ENCODE measurements at regions not wholly inside any gene's neighbourhood (a gene's known extent, or its start where the extent isn't known, plus 50 kb on each side); places are given as distances from the start of the nearest gene placed in this dataset.

DNA sequence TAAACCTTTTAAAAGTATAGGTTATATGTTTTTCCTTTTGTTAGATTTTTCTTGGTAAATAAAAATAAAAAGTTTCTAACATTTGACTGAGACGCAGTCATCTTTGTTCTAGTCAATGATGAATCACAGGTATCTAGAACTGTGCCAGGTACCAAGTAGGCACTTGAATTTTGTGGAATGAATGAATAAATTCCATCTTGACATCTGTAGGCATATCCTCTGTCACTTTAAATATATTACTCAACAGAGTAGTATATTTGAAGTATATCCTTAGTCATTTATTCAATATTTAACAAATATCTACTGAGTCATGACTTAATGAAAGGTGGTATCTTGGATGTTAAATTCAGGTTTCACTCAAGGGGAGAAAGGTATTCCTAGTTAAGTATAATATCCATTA is 828.4 kb downstream of the TUSC7 start:
- Histone ChIP-seq H3K27ac (no peak overlapping the region), H3K4me3 (no peak overlapping the region)
- TF ChIP-seq, protein P1, sequence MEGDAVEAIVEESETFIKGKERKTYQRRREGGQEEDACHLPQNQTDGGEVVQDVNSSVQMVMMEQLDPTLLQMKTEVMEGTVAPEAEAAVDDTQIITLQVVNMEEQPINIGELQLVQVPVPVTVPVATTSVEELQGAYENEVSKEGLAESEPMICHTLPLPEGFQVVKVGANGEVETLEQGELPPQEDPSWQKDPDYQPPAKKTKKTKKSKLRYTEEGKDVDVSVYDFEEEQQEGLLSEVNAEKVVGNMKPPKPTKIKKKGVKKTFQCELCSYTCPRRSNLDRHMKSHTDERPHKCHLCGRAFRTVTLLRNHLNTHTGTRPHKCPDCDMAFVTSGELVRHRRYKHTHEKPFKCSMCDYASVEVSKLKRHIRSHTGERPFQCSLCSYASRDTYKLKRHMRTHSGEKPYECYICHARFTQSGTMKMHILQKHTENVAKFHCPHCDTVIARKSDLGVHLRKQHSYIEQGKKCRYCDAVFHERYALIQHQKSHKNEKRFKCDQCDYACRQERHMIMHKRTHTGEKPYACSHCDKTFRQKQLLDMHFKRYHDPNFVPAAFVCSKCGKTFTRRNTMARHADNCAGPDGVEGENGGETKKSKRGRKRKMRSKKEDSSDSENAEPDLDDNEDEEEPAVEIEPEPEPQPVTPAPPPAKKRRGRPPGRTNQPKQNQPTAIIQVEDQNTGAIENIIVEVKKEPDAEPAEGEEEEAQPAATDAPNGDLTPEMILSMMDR (IDR thresholded peaks at IDR 0.05): no peak
- DNase-seq (ENCODE audit: low spot score): no peak

DNA sequence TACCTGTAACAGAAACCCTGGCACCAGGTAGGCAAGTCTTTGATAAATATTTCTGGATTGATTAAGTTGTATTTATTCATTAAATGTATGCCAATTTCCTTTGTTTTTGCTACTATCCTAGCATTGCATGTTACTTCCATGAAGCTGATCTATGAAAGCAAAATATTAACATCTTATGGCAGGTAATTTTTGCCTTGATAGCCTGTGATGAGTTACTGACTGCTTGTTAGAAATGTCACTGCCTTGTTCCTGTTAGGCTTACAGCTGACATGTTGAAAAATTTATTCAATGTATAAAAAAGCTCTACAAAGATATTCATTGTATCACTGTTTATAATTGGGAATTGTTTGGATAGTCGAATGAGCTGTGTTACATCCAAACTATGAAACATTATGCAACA is 830.1 kb downstream of the TUSC7 start:
- DNase-seq (ENCODE audit: low spot score): no peak
- TF ChIP-seq, protein P1 (IDR thresholded peaks at IDR 0.05): no peak
- no peak overlapping the region for H3K4me3 ChIP-seq

DNA sequence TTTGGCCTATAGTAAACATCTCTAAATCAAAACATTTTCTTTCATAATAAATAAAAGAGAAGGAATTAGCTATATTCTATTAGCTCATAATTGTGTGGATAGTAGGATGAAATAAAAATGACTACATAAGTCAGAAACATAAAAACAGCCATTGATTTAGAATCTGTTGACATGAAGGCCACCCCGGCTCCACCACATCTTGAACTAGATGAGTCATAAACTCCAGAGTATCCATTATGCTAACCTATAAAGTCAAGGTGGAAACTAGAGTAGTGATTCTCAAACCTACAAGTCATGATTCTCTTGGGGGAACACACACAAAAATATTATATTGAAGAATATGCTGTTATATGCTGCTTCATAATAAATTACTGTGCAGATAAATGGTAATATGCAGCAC is 831.0 kb downstream of the TUSC7 start:
- Histone ChIP-seq H3K4me3 (no peak overlapping the region), H3K27ac (no peak overlapping the region)
- no peak for DNase-seq (ENCODE audit: low spot score)
- TF ChIP-seq, protein P1 (IDR thresholded peaks at IDR 0.05): no peak

More for the DNA sequence above, 830.1 kb downstream of the TUSC7 start:
- no peak overlapping the region for H3K27ac ChIP-seq

DNA sequence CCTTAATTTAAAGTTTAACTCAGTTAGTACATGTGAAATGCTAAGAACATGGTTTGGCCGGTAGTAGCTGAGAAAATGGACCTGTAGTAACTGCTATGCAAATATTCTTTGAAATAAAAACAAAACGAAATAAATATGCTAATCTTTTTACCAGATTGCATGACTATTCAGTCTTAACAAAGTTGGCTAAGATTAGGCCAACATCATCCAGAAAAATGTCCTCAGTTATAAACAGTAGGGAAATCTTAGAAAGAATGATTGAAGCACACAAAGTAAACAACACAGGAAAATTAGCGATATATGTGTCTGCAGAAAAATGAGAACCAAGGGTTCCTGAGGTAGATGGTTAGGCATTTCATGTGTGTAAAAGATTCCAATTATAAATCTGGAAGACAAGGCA is 832.1 kb downstream of the TUSC7 start:
- H3K27ac ChIP-seq: no peak overlapping the region
- TF ChIP-seq, protein P1 (IDR thresholded peaks at IDR 0.05): no peak
- no peak for DNase-seq (ENCODE audit: low spot score)
- H3K4me3 ChIP-seq: no peak overlapping the region

DNA sequence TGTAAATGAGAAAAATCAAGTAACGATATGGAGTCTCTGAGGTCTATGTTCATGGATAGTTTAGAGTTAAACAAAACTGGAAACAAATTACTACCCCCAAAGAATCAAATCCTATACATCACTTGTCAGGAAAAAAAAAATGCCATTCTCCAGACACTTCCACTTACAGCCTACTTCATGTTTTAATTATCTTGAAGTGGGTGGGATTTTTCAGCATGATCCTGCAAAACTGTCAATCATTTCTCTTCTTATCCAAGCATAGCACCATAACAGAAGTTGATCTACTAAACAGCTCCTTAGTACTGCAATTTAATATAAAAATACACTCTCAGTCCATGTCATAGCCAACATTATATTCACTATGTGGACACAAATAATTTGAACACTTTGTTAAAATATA is 833.9 kb downstream of the TUSC7 start:
- no peak overlapping the region for H3K27ac ChIP-seq
- no peak for DNase-seq (ENCODE audit: low spot score)
- no peak overlapping the region for H3K4me3 ChIP-seq
- TF ChIP-seq, protein P1 (IDR thresholded peaks at IDR 0.05): no peak

DNA sequence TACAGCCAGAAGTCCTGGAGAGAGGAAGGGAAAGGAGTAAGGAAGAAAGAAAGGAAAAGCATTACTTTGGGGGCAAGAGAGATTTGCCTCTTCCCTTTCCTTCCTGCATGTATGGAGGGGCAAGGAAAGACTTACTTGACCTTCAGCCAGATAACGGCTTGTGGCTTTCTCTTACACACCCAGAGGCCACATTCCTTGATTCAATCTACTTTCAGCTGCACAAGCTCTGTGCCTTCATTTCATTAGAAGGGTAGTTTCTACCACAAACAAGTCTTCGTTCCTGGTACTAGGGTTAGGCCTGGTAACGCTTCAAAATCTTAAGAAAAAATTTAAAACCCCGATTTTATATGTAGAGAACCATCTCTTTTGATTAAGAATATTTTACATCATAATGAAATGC is 835.9 kb downstream of the TUSC7 start:
- DNase-seq (ENCODE audit: low spot score): no peak
- TF ChIP-seq, protein P1 (IDR thresholded peaks at IDR 0.05): no peak
- H3K27ac ChIP-seq: no peak overlapping the region
- no peak overlapping the region for H3K4me3 ChIP-seq

DNA sequence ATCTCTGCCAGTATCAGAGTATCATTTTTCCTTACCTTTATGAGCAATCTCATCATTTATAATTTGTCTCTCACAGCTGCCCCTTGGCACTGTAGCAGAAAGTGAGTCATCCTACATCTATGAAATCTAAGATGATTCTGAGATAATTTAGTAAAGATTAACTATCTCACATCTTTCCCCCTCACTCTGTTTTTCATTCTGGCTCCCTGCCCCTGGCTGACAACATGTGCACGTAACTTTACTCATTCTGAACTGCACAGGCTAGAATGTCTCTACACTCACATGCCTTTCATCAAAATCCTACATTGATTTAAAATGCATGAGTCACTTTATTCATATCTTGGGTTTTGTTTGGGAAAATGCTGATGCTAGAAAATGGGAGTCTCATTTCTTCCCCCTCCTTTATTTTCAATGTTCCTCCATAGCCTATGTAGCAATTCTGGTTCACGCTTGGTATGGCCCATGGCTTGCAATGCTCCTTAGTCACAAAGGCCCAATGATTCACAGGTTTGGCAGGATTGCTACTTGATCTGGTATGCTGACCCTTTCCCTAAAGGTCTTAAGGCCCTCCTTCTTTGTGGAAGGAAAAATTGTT is 838.5 kb downstream of the TUSC7 start:
- H3K27ac ChIP-seq: no peak overlapping the region
- TF ChIP-seq, protein P1 (IDR thresholded peaks at IDR 0.05): no peak
- DNase-seq (ENCODE audit: low spot score): no peak
- no peak overlapping the region for H3K4me3 ChIP-seq

Data from coronary artery (tissue), 2 donors.